OCI-LY3 (cell line): ENCODE measurements at regions not wholly inside any gene's neighbourhood (a gene's known extent, or its start where the extent isn't known, plus 50 kb on each side); places are given as distances from the start of the nearest gene placed in this dataset.

Experiments
- H2AFZ ChIP-seq: fragments of 200-600, 300-600 bp; shearing (Covaris generic); 2 replicates; pipeline ENCODE4 v1.6.0; 2014; ENCODE audit warnings: antibody characterized with exemption, low read depth, low read length
- H3K27ac ChIP-seq: fragments of 200-600, 300-600 bp; sonication (generic); 2 replicates; pipeline ENCODE4 v1.5.1; 2014; ENCODE audit warnings: mild to moderate bottlenecking, low read length, moderate library complexity, mixed read lengths
- H3K27me3 ChIP-seq: fragments of 200-600, 300-600 bp; sonication (generic); 2 replicates; pipeline ENCODE4 v1.6.1; 2014; ENCODE audit warnings: low read depth, low read length, mixed read lengths
- H3K36me3 ChIP-seq: fragments of 200-600, 300-600 bp; sonication (generic); replicated peaks from 2 replicates; pipeline ENCODE3; 2014; ENCODE audit warnings: low read depth, low read length, mixed read lengths
- H3K4me1 ChIP-seq: fragments of 300-600, 200-600 bp; sonication (generic); 2 replicates; pipeline ENCODE4 v1.6.1; 2014; ENCODE audit warnings: low read length, mixed read lengths
- H3K4me2 ChIP-seq: fragments of 200-600, 300-600 bp; sonication (generic); 2 replicates; pipeline ENCODE4 v1.6.1; 2014; ENCODE audit warnings: low read length, mixed read lengths
- H3K4me3 ChIP-seq: fragments of 300-600, 200-600 bp; sonication (generic); 2 replicates; pipeline ENCODE4 v1.5.1; 2014; ENCODE audit warnings: antibody characterized with exemption, mild to moderate bottlenecking, low read length, moderate library complexity
- H3K79me2 ChIP-seq: fragments of 300-600, 200-600 bp; shearing (Covaris generic); 2 replicates; pipeline ENCODE4 v1.6.1; 2014; ENCODE audit warnings: mild to moderate bottlenecking, low read length, mixed read lengths
- H3K9ac ChIP-seq: fragments of 300-600, 200-600 bp; shearing (Covaris generic); 2 replicates; pipeline ENCODE4 v1.6.0; 2014; ENCODE audit warnings: mild to moderate bottlenecking, low read length, moderate library complexity
- H3K9me3 ChIP-seq: fragments of 200-600, 300-600 bp; shearing (Covaris generic); 2 replicates; pipeline ENCODE4 v1.6.1; 2014; ENCODE audit warnings: low read length, mixed read lengths; ENCODE audit not compliant: insufficient read depth
- H4K20me1 ChIP-seq: fragments of 200-600, 300-600 bp; sonication (generic); 2 replicates; pipeline ENCODE4 v1.6.1; 2016; ENCODE audit warnings: low read length, mixed read lengths; ENCODE audit not compliant: insufficient read depth
- CTCF ChIP-seq: fragments of 200-600, 300-600 bp; sonication (generic); IDR thresholded peaks from 2 replicates; pipeline ENCODE4 v1.5.1; 2014; ENCODE audit warnings: antibody characterized with exemption, low read length, low read depth
- EZH2phosphoT487 ChIP-seq: fragments of 200-600 bp; shearing (Covaris generic); IDR thresholded peaks from 2 replicates; pipeline ENCODE4 v1.6.1; 2018; ENCODE audit warnings: antibody characterized with exemption, mixed run types, low read depth

- H3K27me3 ChIP-seq = no peaks in the 10 kb centered on the region
- 0 out of 2 replicates have a peak overlapping the region, but pooled peaks have one; percentile 1 for H2AFZ ChIP-seq
- 0 out of 2 replicates have a peak overlapping the region, but pooled peaks have one; percentile 23 for H3K4me2 ChIP-seq
- H3K36me3 ChIP-seq = peaks cover 3% of the 10 kb centered on the region
- no peaks in the 10 kb centered on the region for H3K79me2 ChIP-seq
- H3K9me3 ChIP-seq = 0 out of 2 replicates have a peak, but pooled peaks cover 6% of the 10 kb centered on the region
- no peak overlapping the region for H3K27ac ChIP-seq
- TF ChIP-seq CTCF (no peak), EZH2phosphoT487 (no peak)
- H3K4me1 ChIP-seq = peaks cover 29% of the 10 kb centered on the region
- no peak overlapping the region for H3K9ac ChIP-seq
- H3K4me3 ChIP-seq = no peak overlapping the region
- no peaks in the 10 kb centered on the region for H4K20me1 ChIP-seq
Measured at GRCh38 chr4:26238778-26239679, 81.8 kb upstream of the RBPJ start.

- TF ChIP-seq EZH2phosphoT487 = no peak
- TF ChIP-seq CTCF = no peak
- H4K20me1 ChIP-seq = no peaks in the 10 kb centered on the region
- no peak overlapping the region for H3K4me2 ChIP-seq
- H3K9me3 ChIP-seq = 0 out of 2 replicates have a peak, but pooled peaks cover 6% of the 10 kb centered on the region
- H3K79me2 ChIP-seq = no peaks in the 10 kb centered on the region
- no peak overlapping the region for H3K4me3 ChIP-seq
- H3K27me3 ChIP-seq = no peaks in the 10 kb centered on the region
- peaks cover 27% of the 10 kb centered on the region for H3K4me1 ChIP-seq
- H3K27ac ChIP-seq = no peak overlapping the region
- H3K9ac ChIP-seq = no peak overlapping the region
- H3K36me3 ChIP-seq = peaks cover 3% of the 10 kb centered on the region
- H2AFZ ChIP-seq = no peak overlapping the region
Measured at GRCh38 chr4:26239801-26240200, 81.0 kb upstream of the RBPJ start.

GRCh38 chr4:26241179-26241578 is 79.6 kb upstream of the RBPJ start:
- H3K4me1 ChIP-seq = peaks cover 17% of the 10 kb centered on the region
- H3K36me3 ChIP-seq = peaks cover 3% of the 10 kb centered on the region
- H4K20me1 ChIP-seq = no peaks in the 10 kb centered on the region

More at GRCh38 chr4:26241179-26241578, 79.6 kb upstream of the RBPJ start:
- no peaks in the 10 kb centered on the region for H3K27me3 ChIP-seq
- 0 out of 2 replicates have a peak, but pooled peaks cover 3% of the 10 kb centered on the region for H3K9me3 ChIP-seq
- TF ChIP-seq CTCF (no peak), EZH2phosphoT487 (no peak)
- no peaks in the 10 kb centered on the region for H3K79me2 ChIP-seq
- H3K4me3 ChIP-seq = no peak overlapping the region
- H2AFZ ChIP-seq = no peak overlapping the region
- H3K4me2 ChIP-seq = no peak overlapping the region
- no peak overlapping the region for H3K27ac ChIP-seq
- H3K9ac ChIP-seq = no peak overlapping the region
